ENCODE measurements at regions not wholly inside any gene's neighbourhood (a gene's known extent, or its start where the extent isn't known, plus 50 kb on each side); places are given as distances from the start of the nearest gene placed in this dataset.

DNA sequence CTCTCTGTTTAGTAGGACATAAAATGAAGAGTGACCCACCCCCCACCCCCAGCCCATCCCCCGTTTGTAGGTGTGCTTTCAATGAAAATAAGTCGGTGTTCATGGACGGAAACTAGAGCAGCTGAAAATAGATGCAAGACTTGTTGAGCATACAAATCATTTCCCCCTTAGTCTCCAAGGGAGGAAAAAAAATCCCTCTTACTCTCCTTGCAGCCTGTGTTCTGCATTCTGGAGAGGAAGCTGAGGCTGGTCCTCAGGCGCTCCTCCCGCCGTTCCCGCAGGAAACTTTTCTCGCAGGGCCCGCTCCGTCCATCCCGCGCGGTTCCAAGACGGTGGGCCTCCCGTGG, 259.0 kb upstream of the E2F7 start:
- DNase-seq (ENCODE audit: low read depth) = no peak
- TF ChIP-seq, protein P1, sequence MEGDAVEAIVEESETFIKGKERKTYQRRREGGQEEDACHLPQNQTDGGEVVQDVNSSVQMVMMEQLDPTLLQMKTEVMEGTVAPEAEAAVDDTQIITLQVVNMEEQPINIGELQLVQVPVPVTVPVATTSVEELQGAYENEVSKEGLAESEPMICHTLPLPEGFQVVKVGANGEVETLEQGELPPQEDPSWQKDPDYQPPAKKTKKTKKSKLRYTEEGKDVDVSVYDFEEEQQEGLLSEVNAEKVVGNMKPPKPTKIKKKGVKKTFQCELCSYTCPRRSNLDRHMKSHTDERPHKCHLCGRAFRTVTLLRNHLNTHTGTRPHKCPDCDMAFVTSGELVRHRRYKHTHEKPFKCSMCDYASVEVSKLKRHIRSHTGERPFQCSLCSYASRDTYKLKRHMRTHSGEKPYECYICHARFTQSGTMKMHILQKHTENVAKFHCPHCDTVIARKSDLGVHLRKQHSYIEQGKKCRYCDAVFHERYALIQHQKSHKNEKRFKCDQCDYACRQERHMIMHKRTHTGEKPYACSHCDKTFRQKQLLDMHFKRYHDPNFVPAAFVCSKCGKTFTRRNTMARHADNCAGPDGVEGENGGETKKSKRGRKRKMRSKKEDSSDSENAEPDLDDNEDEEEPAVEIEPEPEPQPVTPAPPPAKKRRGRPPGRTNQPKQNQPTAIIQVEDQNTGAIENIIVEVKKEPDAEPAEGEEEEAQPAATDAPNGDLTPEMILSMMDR (IDR thresholded peaks at IDR 0.05; ENCODE audit: control insufficient read depth, extremely low read depth, insufficient read depth) = no peak
- peak overlapping the region; percentile 37 for H3K4me3 ChIP-seq (ENCODE audit: low read depth, low read length)

DNA sequence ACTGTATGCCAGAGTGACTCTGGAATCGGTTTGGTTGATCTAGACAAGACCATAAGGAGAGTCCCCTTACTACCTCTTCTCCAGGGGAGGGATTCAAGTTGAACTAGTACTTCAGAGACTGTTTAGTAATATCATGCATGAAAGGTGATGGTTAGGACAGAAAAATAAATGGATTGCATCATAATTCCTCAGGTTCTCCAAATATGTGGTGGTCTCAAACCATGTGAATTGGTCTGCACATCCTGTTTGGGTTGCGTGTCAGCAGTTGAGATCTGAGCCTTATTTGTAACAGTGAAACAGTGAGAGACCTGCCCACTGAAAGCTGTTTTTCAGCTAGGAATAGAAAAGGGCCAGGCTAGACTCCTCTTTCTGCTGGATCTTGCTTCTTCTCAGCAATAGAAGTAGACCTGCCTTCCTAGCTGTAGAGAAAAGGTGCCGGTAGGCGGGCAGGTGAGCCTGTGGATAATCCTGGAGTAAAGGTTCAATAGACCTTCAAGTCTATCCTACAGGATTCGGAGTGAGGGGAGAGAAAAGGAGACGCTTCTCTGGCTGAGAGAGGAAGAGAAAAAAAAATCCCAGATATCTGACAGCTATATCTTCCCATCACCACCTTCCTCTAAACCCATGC, 258.5 kb upstream of the E2F7 start:
- DNase-seq (ENCODE audit: low read depth) = no peak
- no peak overlapping the region for H3K4me3 ChIP-seq (ENCODE audit: low read depth, low read length)
- TF ChIP-seq, protein P1 (IDR thresholded peaks at IDR 0.05; ENCODE audit: control insufficient read depth, extremely low read depth, insufficient read depth) = no peak

DNA sequence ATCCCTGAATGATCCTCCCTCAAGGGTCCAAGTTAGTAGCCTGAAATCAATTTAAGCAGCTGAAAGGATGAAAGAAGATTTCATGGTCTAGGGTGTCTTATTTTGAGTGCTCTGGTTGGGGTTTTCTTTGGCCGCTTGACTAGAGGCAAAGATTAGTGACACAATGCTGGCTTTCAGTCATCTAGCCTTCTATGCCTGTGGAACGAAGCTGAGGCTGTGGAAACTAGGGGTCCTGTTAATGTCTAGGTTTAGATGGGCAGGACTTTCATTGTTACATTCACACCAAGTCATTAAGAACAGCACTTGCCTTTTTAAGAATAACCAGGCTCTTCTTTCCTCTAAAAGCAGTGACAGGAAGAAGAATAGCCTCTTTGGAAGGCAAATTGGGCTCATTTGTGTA, 253.8 kb upstream of the E2F7 start:
- no peak for DNase-seq (ENCODE audit: low read depth)
- H3K4me3 ChIP-seq (ENCODE audit: low read depth, low read length) = no peak overlapping the region
- TF ChIP-seq, protein P1 (IDR thresholded peaks at IDR 0.05; ENCODE audit: control insufficient read depth, extremely low read depth, insufficient read depth) = no peak

DNA sequence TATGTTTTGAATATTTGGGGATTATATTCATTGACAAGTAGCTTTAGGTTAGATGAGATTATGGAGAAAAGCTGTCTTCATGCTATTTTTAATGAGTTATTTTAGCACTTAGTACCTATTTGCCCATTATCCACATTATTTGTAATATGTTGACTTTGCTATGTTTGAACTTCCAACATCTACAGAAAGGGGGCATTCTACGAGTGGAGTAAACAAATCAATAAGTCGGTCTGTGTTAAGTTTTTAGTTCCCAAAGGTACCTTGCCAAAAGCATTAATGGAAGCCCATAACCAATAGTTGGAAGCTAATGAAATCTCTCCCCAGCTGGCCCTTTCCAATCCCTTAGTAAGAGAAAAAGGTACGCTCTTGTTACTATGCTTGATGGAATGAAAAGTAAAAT, 250.0 kb upstream of the E2F7 start:
- TF ChIP-seq, protein P1 (IDR thresholded peaks at IDR 0.05; ENCODE audit: control insufficient read depth, extremely low read depth, insufficient read depth) = no peak
- no peak overlapping the region for H3K4me3 ChIP-seq (ENCODE audit: low read depth, low read length)
- no peak for DNase-seq (ENCODE audit: low read depth)

DNA sequence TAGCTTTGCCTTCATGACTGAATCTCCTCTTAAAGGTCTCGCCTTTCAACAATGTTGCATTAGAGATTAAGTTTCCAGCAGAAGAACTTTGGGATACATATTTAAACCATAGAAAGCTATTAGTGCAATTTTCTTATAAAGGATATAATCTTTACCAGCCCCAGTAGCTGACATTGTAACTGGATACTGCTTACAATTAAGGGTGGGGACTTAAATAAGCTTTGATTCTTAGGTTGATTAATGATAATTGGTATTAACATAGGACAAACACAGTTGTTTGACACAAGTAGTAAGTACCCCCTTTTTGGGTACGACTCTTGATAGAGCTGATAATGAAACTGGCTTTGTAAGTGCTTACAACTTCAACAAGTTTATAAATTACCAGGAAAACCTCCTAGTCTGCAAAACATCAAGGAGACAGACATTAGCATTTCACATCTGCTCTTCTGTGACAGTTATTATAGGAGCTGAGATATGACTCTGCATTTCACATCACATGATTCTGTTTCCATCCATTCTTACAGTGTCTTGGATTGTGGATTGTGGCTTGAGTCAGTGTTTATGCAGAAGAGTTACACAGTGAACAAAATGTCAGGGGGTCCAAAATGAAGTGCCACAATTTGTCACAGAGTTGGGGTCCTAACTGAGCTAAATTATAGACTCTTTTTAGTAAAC, 249.1 kb upstream of the E2F7 start:
- DNase-seq (ENCODE audit: low read depth) = no peak
- no peak overlapping the region for H3K4me3 ChIP-seq (ENCODE audit: low read depth, low read length)
- TF ChIP-seq, protein P1 (IDR thresholded peaks at IDR 0.05; ENCODE audit: control insufficient read depth, extremely low read depth, insufficient read depth) = no peak

DNA sequence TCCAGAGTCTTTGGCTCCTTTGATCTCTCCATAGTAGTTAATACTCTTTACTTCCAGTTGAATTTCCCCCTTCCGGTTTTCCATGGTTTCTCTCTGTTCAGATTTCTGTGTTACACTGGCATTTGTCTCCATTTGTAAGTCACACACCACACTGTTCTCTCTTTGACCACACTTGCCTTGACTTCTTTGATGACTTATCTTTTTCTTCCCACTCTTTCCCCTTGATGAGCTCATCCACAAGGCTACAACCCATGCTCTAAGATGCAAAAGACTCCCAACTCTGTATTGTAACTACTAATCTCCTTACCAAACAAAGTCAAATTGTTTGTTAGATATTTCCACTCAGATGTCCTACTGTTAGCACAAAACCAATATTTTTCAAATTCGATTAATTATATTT, 242.7 kb upstream of the E2F7 start:
- no peak for DNase-seq (ENCODE audit: low read depth)
- TF ChIP-seq, protein P1 (IDR thresholded peaks at IDR 0.05; ENCODE audit: control insufficient read depth, extremely low read depth, insufficient read depth) = no peak

GRCh38 chr12:77300811-77301210, 235.4 kb upstream of the E2F7 start:
- H3K4me3 ChIP-seq (ENCODE audit: low read depth, low read length) = no peak overlapping the region
- no peak for DNase-seq (ENCODE audit: low read depth)
- TF ChIP-seq, protein P1 (IDR thresholded peaks at IDR 0.05; ENCODE audit: control insufficient read depth, extremely low read depth, insufficient read depth) = no peak

More for the DNA sequence above, 242.7 kb upstream of the E2F7 start:
- H3K4me3 ChIP-seq (ENCODE audit: low read depth, low read length) = no peak overlapping the region

Data from LNCaP clone FGC (cell line).